Fibroblast of skin of abdomen (primary cell): ENCODE measurements at regions not wholly inside any gene's neighbourhood (a gene's known extent, or its start where the extent isn't known, plus 50 kb on each side); places are given as distances from the start of the nearest gene placed in this dataset.

Experiments
- DNase-seq: peaks from one replicate; pipeline ENCODE4 v3.0.0-alpha.2; 2013

- DNase-seq = no peak
These were observed 111.4 kb upstream of the PREP start for GRCh38 chr6:105514306-105514705.

DNA sequence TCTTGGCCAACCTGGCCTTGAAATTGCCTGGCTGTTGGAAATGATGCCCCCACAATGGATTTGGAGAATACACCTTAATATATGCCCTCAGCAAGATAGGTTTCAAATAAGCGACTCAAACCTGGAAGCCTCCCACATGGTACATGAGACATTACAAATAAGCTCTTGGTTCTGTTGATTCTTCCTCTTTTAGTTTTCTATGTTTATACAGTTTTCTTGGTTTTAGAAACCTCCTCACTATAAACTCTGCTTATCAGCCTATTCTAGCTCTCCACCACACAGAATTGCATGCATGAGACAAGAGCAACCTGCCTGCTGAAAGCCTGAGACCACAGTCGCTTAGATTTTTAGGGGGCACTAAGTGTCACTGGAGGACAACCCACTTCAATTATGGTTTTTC lies 108.8 kb upstream of the PREP start:
- no peak for DNase-seq

- DNase-seq = peak; percentile 66
These were observed 107.9 kb upstream of the PREP start for GRCh38 chr6:105510746-105511145.

DNA sequence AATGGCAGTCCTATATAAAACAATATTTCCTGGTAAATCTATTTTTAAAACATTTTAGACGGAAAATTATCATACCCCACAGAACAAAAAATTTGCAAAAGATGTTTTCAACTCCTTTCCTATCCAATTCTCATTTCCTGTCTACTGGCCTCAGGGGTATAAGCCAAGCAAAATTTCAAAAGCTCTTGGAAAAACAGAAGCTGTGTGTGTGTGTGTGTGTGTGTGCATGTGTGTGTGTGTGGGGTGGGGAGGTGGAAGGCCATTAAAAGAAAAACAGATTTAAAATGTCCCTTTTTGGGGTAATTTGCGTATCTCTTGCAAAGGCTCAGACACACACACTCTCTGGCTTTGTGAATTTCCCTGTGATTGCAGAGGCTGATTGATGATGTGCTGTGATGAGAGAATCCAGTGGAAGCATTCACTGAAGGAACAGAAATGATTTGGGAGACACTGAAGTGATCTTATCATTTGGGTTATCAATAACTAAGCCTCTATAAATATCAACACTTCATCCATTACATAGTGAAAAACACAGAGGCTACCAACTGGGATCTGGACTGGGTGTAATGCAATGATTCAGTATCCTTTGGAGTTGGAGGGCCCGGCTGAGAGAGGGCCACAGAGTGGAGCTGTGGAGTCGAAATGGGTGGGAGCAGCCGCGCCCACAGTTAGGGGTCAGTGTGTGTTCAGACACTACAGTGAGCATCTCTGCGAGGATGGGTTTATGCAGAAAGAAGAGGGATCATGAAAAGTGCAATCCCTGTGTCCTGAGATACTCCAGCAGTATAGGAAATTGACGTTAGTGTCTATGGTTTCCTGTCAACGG lies 106.8 kb upstream of the PREP start:
- peak; percentile 52 for DNase-seq

GRCh38 chr6:105507811-105508210 lies 104.9 kb upstream of the PREP start:
- peak; percentile 67 for DNase-seq

DNA sequence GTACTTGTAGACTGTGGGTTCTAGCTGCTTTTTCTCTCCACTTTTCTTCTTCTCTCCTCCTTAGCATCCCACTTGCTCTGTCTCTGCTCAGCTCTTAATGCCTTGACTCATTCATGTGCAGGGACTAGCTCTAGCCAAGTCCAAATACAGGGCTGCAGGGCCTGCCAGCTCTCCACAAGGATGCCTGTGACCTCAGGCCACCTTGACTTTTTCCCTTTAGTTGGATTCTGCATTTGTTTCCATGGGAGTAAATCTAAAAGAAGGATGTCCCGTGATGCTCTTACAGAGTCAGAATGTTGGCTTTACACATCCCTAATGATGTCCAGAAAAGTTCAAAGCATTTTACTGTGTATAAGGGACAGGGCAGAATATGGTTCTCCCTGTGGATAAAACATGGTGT lies 101.8 kb upstream of the PREP start:
- DNase-seq = no peak

DNA sequence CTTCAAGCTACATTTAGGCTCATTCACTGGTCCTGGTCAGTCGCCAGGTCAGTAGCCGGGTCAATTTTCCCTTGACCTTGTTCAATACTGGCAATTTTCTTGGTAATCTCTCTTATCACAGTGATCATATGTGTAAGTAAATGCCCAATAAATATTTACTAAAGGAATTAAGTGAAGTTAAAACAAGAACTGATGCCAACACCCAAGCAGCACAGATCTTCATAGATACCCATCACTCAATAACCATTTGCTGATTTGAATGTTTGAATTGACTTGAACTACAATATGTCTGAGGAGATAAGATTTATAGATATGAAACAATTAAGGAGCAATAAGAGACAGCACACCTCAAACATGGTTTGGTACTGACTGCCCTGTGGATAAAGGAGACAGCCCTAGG lies 100.8 kb upstream of the PREP start:
- no peak for DNase-seq

DNA sequence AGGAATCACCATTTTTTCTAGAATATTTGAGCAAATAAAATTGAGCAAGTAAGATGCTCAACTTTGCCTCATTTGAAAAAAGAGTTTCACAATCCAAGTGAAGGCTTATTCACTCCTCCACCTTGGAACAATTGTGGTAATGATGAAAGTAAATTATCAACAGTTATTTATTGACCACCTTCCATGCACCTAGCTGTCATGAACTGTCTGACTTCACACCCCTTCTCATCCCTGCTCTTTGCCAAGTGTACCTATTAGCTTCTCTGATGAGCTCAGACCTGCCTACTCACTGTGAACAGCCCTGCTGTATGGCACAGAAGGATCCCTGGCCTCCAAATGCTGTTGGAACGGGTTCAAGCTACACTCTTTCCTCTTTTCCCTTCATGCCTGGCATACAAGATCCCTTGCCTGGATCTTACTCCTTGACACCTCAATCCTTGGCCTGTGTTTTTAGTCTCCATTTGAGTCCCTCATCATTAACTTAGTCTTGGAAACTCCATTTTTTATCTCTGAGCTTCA lies 99.0 kb upstream of the PREP start:
- DNase-seq = no peak

DNA sequence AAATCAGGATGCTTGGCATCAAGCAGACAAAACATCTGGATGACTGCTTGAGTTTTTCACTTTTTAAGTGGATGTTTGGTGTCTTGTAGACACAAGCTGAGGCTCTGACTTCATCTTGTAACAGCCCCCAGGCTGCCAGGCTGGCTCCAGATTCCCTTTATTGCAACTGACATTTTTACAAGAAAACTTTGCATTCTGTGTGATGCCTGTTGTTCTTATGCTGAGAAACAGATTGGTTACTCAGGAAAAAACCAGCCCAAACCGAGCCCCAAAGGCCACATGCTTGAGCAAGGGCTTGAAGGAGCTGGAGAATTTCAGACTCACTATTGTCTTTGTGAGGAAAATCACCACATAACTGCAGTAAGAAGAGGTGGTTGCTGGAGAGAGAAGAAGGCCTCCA lies 98.4 kb upstream of the PREP start:
- DNase-seq = no peak

DNA sequence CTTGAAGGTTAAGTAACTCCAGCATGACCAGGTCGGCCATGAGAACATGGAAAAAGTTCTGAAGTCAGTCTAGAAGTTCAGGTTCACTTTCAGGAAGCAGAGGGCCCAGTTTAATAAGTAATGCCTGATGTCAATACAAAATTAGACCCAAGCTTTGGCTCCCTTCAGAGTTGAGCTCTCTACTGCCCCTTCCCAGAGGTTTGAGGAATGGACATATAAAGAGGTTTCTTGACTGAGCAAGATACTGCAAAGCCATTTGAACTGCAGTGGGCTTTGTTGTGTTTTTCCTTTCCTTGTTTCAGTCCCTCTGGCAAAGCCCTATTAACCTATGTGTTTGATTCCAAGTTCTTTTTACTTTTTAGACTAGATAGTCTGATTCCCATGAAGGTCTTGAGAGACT lies 97.8 kb upstream of the PREP start:
- no peak for DNase-seq

- no peak for DNase-seq
These were observed 97.0 kb upstream of the PREP start for GRCh38 chr6:105499931-105500330.

- no peak for DNase-seq
These were observed 96.4 kb upstream of the PREP start for GRCh38 chr6:105499136-105499870.

DNA sequence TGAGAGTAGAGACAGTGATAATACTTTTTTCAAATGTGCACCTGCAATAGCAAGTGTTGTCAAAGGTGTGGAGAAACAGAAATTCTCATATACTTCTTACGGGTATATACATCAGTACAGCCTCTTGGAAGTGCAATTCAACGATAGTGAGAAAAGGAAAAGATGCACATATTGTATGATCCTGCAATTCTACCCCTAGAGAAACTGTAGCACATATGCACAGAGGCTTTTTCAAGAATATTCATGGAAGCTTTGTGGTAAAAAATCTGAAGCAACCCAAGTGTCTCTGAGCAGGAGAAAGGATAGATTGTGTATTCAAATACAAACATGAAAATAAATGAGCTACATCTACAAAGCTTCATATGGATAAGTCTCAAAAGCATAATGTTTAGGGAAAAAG lies 94.7 kb upstream of the PREP start:
- no peak for DNase-seq

DNA sequence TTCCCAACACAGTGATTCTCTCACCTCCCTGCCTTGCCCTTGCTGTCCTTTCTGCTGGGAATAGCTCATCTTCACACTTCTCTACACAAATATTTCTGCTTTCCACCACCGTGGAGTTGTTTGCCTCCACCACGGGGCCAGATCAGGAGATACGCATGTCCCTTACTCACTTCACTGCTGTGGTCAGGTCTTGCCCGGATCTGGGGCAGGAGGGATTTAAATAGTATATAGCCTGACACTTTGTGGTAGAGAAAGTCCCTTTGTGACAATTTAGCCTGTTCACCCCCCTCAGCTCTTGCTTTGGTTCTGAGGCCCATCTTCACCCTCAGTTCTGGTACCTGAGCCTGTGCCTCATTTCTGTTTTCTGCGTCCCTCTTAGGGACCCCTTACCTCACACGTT lies 92.6 kb upstream of the PREP start:
- DNase-seq = no peak

- no peak for DNase-seq
These were observed 91.8 kb upstream of the PREP start for GRCh38 chr6:105494688-105495087.

- DNase-seq = no peak
These were observed 90.9 kb upstream of the PREP start for GRCh38 chr6:105493736-105494135.

- no peak for DNase-seq
These were observed 90.1 kb upstream of the PREP start for GRCh38 chr6:105492706-105493673.

DNA sequence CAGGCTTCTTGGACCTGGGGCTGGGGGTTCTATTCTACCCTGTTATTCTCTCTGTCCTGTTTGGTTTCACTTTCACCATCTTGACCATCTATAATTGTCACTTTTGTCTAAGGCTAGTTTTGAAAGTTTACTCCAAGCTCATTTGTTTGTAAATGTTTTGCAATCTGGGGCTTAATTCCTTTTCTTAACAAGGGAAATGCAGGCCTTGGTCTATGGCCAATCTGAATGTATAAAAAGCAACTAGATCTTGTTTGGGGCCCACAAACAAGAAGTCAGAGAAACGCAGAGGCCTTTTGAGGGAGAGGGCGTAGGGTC lies 86.3 kb upstream of the PREP start:
- no peak for DNase-seq

DNA sequence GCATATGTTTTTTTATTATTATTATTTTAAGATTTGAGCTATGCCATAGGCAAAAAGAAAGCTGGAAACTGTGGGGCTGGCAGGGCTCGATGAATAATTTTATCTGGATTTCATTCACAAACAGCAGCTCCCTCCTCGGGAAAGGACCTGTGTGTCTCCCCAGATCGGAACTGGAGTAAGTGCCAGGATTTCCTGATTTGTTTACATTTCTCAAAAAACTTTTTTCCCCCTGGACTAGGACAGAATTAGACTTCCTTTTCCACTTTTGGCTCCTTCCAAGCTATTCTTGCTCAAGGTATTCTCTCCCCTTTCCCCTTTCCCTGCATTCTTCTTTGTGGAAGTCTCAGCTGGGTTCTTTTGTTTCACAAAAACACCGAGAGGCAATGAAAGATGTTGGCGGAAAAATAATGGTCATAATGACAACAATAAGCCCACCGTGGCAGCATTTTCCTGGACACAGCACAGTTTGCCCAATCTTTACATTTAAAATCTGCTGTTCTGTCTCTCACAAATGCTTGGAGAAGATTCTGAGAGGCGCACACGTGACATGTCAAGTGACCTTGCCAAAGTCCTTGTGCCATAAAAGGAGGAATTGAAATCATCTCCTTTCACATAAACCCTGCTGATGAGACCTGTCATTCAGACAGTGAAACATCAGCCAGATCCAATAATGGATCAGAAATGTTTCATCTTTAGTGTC lies 85.8 kb upstream of the PREP start:
- DNase-seq = no peak

GRCh38 chr6:105487040-105487790 lies 84.3 kb upstream of the PREP start:
- no peak for DNase-seq

DNA sequence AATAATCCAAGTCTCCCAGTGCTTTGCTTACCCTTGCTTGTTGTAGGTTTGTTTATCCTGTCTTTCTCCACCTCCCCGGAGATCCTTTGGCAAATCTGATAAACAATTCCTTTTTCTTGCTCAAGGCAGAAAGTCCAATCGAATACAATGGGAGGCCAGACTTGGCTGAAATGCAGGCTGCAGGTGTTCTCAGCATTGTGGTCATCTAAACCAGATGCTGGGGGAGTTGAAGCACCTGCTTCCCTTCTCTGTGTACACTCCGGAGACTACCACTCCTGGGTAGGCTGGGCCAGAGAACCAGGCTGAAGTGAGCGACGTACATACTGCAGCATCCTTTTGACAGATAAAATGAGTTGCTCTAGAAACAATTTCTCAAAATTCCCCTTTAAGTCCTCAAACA lies 82.6 kb upstream of the PREP start:
- DNase-seq = no peak
